IMR-90 (cell line): ENCODE measurements at regions not wholly inside any gene's neighbourhood (a gene's known extent, or its start where the extent isn't known, plus 50 kb on each side); places are given as distances from the start of the nearest gene placed in this dataset.

Experiments
- CEBPB ChIP-seq: IDR thresholded peaks from 2 replicates; pipeline ENCODE4 v1.6.1; 2012; ENCODE audit warnings: low read depth, low read length, improper control_type of control experiment
- ELK1 ChIP-seq: fragments of 150-350 bp; IDR thresholded peaks from 2 replicates; pipeline ENCODE4 v1.6.1; 2016; ENCODE audit warnings: low read depth, mild to moderate bottlenecking, low read length, moderate library complexity, borderline replicate concordance
- FOS ChIP-seq: fragments of 150-350 bp; IDR thresholded peaks from 2 replicates; pipeline ENCODE4 v1.6.1; 2016; ENCODE audit warnings: low read depth, low read length
- MAFK ChIP-seq: IDR thresholded peaks from 2 replicates; pipeline ENCODE4 v1.6.1; 2012; ENCODE audit warnings: low read depth, low read length, improper control_type of control experiment
- POLR2A ChIP-seq: IDR thresholded peaks from 2 replicates; pipeline ENCODE4 v1.6.1; 2012; ENCODE audit warnings: mild to moderate bottlenecking, low read depth, low read length
- RAD21 ChIP-seq: IDR thresholded peaks from 2 replicates; pipeline ENCODE4 v1.6.1; 2012; ENCODE audit warnings: low read length, improper control_type of control experiment
- RCOR1 ChIP-seq: IDR thresholded peaks from 2 replicates; pipeline ENCODE4 v1.6.1; 2012; ENCODE audit warnings: mild to moderate bottlenecking, low read length, improper control_type of control experiment; ENCODE audit not compliant: insufficient replicate concordance
- RFX5 ChIP-seq: IDR thresholded peaks from 2 replicates; pipeline ENCODE4 v1.8.0; 2012; ENCODE audit warnings: low read depth, mild to moderate bottlenecking, low read length, moderate library complexity
- SMC3 ChIP-seq: fragments of 150-350 bp; IDR thresholded peaks from 2 replicates; pipeline ENCODE4 v1.6.1; 2016; ENCODE audit warnings: low read depth, mild to moderate bottlenecking, antibody characterized with exemption, low read length, moderate library complexity
- TF ChIP-seq, protein P1 (sequence below): conservative IDR thresholded peaks from 2 replicates; pipeline ENCODE4 v1.5.1; 2012; ENCODE audit warnings: mild to moderate bottlenecking, low read depth, low read length, improper control_type of control experiment
- TF ChIP-seq, protein P2 (sequence below): fragments of 150-350 bp; IDR thresholded peaks from 2 replicates; pipeline ENCODE4 v1.6.1; 2017; ENCODE audit warnings: mild to moderate bottlenecking, antibody characterized with exemption, low read length, low read depth

GRCh38 chr1:79595931-79596330 is 589.4 kb upstream of the ADGRL4 start:
- TF ChIP-seq, protein P1, sequence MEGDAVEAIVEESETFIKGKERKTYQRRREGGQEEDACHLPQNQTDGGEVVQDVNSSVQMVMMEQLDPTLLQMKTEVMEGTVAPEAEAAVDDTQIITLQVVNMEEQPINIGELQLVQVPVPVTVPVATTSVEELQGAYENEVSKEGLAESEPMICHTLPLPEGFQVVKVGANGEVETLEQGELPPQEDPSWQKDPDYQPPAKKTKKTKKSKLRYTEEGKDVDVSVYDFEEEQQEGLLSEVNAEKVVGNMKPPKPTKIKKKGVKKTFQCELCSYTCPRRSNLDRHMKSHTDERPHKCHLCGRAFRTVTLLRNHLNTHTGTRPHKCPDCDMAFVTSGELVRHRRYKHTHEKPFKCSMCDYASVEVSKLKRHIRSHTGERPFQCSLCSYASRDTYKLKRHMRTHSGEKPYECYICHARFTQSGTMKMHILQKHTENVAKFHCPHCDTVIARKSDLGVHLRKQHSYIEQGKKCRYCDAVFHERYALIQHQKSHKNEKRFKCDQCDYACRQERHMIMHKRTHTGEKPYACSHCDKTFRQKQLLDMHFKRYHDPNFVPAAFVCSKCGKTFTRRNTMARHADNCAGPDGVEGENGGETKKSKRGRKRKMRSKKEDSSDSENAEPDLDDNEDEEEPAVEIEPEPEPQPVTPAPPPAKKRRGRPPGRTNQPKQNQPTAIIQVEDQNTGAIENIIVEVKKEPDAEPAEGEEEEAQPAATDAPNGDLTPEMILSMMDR, result no peak
- TF ChIP-seq POLR2A, result no peak
- TF ChIP-seq RAD21, result no peak
- TF ChIP-seq SMC3, result no peak
- no peak for TF ChIP-seq CEBPB
- TF ChIP-seq, protein P2, sequence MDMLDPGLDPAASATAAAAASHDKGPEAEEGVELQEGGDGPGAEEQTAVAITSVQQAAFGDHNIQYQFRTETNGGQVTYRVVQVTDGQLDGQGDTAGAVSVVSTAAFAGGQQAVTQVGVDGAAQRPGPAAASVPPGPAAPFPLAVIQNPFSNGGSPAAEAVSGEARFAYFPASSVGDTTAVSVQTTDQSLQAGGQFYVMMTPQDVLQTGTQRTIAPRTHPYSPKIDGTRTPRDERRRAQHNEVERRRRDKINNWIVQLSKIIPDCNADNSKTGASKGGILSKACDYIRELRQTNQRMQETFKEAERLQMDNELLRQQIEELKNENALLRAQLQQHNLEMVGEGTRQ, result no peak
- no peak for TF ChIP-seq ELK1
- TF ChIP-seq FOS, result no peak
- TF ChIP-seq RFX5, result no peak
- TF ChIP-seq MAFK, result no peak
- TF ChIP-seq RCOR1, result no peak
